ENCODE measurements at regions not wholly inside any gene's neighbourhood (a gene's known extent, or its start where the extent isn't known, plus 50 kb on each side); places are given as distances from the start of the nearest gene placed in this dataset.
"Not testable (repeated sequence)": the region's sequence is repeated elsewhere in the genome, so short reads cannot be mapped to it uniquely, and the experiment has no call there.

DNA sequence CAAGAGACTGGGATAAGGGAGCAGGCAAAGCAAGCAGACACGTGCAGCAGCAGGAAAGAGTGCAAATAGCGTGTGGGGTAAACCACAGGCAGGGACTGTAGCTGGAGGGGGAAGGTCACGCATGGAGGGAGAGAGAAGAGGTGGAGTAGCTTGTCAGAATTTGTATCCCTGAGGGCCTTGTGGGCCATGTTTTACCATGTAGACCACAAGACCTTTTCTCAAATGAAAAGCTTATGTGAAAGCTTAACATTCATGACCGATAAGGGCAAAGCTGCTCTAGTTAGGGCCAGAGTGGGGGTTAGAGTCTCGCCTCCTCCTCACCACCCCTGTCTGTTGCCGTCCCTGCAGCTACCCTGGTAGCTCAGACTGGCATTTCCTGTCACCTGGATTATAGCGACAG is 152.9 kb upstream of the E2F7 start:
- no peak for DNase-seq (ENCODE audit: low read depth in 2 of 2)

DNA sequence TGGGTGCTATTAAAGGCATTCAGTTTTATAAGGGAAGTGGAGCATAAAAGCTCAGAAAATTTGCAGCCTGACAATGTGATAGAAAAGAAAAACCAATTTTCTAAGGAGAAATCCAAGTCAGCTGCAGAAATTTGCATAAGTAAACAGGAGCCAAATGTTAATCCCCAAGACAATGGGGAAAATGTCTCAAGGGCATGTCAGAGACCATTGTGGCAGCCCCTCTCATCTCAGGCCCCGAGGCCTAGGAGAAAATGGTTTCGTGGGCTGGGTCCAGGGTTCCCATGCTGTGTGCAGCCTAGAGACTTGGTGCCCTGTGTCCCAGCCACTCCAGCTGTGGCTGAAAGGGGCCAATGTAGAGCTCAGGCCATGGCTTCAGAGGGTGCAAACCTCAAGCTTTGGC is 150.8 kb upstream of the E2F7 start:
- DNase-seq (ENCODE audit: low read depth in 2 of 2); H3K4me3 ChIP-seq (replicated peaks in 1 of 2; ENCODE audit: low read depth in 2 of 2, low read length in 2 of 2): not testable (repeated sequence)

More for the DNA sequence above, 152.9 kb upstream of the E2F7 start:
- H3K4me3 ChIP-seq (replicated peaks in 1 of 2; ENCODE audit: low read depth in 2 of 2, low read length in 2 of 2): no peak overlapping the region
- TF ChIP-seq, protein P1, sequence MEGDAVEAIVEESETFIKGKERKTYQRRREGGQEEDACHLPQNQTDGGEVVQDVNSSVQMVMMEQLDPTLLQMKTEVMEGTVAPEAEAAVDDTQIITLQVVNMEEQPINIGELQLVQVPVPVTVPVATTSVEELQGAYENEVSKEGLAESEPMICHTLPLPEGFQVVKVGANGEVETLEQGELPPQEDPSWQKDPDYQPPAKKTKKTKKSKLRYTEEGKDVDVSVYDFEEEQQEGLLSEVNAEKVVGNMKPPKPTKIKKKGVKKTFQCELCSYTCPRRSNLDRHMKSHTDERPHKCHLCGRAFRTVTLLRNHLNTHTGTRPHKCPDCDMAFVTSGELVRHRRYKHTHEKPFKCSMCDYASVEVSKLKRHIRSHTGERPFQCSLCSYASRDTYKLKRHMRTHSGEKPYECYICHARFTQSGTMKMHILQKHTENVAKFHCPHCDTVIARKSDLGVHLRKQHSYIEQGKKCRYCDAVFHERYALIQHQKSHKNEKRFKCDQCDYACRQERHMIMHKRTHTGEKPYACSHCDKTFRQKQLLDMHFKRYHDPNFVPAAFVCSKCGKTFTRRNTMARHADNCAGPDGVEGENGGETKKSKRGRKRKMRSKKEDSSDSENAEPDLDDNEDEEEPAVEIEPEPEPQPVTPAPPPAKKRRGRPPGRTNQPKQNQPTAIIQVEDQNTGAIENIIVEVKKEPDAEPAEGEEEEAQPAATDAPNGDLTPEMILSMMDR (IDR thresholded peaks at IDR 0.05; ENCODE audit: low read depth, low read length): no peak

DNA sequence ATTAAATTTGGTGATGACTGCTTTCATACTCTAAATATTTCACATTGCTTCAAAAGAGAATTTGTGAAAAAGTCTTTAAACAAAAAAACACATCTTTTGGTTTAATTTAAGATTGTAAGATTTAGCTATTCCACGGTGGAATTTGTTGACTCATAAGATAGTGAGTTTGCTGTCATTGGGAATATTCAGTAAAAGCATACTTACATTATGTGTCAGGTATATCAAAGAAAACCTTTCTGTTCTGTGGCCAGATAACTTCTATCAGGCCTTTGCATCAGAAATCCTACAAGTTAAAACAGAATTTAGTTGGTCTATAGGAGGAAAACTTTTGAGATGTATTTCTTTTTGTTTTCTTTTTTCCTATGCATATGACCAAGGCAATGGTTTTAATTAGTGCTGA is 148.8 kb upstream of the E2F7 start:
- peak in 1 of 2 donors; percentile 24 for DNase-seq (ENCODE audit: low read depth in 2 of 2)
- no peak overlapping the region for H3K4me3 ChIP-seq (replicated peaks in 1 of 2; ENCODE audit: low read depth in 2 of 2, low read length in 2 of 2)
- TF ChIP-seq, protein P1 (IDR thresholded peaks at IDR 0.05; ENCODE audit: low read depth, low read length): no peak

DNA sequence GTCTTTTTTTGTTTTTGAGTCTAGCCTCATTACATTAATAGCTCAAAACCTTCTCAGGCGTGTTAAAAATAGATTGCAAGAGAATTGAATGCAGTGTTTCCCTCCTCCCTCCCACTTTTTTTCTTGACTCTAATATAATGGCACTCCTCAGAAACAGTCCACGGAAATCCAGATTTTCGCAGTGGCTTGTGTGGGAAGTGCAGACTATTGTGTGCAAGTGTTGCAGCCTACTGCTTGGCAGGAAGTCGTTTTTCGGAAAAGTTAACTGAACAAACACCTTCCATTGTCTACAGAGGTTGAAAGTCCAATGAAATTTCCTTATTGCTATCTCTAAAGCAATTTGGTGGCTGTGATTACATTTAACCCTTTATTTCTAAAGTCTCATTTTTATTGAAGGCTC is 147.9 kb upstream of the E2F7 start:
- H3K4me3 ChIP-seq (replicated peaks in 1 of 2; ENCODE audit: low read depth in 2 of 2, low read length in 2 of 2): no peak overlapping the region
- TF ChIP-seq, protein P1 (IDR thresholded peaks at IDR 0.05; ENCODE audit: low read depth, low read length): no peak
- DNase-seq (ENCODE audit: low read depth in 2 of 2): peak; percentile 15 to 36

DNA sequence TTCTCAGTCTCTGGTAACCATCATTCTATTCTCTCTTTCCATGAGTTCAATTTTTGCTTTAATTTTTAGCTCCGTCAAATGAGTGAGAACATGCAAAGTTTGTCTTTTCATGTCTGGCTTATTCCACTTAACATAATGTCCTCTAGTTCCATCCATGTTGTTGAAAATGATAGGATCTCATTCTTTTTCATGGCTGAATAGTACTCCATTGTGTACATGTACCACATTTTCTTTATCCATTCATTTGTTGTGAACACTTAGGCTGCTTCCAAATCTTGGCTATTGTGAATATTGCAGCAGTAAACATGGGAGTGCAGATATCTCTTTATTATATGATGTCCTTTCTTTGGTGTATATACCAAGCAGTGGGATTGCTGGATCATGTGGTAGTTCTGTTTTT is 145.4 kb upstream of the E2F7 start:
- H3K4me3 ChIP-seq (replicated peaks in 1 of 2; ENCODE audit: low read depth in 2 of 2, low read length in 2 of 2): no peak overlapping the region
- DNase-seq (ENCODE audit: low read depth in 2 of 2): no peak
- TF ChIP-seq, protein P1 (IDR thresholded peaks at IDR 0.05; ENCODE audit: low read depth, low read length): no peak

DNA sequence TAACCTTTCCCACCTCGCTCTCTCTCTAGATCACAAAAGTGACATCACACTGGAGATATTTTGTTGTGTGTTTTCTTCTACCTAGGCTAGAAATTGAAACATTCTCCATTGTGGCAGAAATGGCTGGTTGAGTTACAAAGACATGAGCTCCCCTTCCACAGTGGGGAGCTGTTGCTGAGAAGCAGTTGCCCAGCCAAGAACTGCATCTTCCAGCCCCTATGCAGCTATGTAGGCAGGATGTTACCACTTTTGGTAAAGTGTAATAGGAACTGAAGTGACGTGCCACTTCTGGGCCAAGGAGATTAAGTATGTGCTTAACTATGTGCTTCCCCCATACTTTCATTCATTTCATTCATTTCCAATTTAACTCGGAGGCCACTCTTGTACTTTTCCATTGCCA is 138.7 kb upstream of the E2F7 start:
- TF ChIP-seq, protein P1 (IDR thresholded peaks at IDR 0.05; ENCODE audit: low read depth, low read length): peak; percentile 11
- DNase-seq (ENCODE audit: low read depth in 2 of 2): peak; percentile 12 to 26
- no peak overlapping the region for H3K4me3 ChIP-seq (replicated peaks in 1 of 2; ENCODE audit: low read depth in 2 of 2, low read length in 2 of 2)

DNA sequence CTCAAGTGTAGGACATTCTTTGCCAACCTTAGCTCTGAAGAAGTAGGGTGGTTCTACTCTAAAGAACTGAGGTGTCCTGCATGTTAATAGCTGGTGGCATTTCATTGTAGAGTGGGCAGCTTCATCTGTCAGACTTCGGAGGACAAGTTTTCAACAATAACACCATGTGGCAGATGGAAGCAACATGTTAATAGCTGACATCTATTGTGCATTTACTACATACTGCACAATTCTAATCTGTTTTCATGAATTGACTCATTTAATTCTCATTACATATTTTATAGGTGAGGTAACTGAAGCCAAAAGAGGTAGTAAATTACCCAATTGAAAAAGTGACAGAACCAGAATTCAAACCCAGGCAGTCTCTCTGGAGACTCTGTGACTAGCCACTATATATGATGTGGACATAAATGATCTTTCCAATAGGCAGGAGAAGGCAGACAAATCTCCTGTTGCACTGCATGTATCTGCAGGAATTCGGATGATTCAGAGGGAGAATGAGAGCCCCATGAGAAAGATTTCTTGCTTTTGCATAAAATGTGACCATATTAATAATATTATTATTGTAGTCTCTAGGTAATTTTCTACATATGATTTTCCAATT is 137.2 kb upstream of the E2F7 start:
- TF ChIP-seq, protein P1 (IDR thresholded peaks at IDR 0.05; ENCODE audit: low read depth, low read length): no peak
- H3K4me3 ChIP-seq (replicated peaks in 1 of 2; ENCODE audit: low read depth in 2 of 2, low read length in 2 of 2): no peak overlapping the region
- peak in 1 of 2 donors; percentile 11 for DNase-seq (ENCODE audit: low read depth in 2 of 2)
